ENCODE measurements at regions not wholly inside any gene's neighbourhood (a gene's known extent, or its start where the extent isn't known, plus 50 kb on each side); places are given as distances from the start of the nearest gene placed in this dataset.
"Not testable (repeated sequence)": the region's sequence is repeated elsewhere in the genome, so short reads cannot be mapped to it uniquely, and the experiment has no call there.

GRCh38 chr1:59186656-59187055, 110.2 kb upstream of the FGGY start:
- no peak for DNase-seq

- DNase-seq, result no peak
These were observed 108.3 kb upstream of the FGGY start for GRCh38 chr1:59188413-59189213.

DNA sequence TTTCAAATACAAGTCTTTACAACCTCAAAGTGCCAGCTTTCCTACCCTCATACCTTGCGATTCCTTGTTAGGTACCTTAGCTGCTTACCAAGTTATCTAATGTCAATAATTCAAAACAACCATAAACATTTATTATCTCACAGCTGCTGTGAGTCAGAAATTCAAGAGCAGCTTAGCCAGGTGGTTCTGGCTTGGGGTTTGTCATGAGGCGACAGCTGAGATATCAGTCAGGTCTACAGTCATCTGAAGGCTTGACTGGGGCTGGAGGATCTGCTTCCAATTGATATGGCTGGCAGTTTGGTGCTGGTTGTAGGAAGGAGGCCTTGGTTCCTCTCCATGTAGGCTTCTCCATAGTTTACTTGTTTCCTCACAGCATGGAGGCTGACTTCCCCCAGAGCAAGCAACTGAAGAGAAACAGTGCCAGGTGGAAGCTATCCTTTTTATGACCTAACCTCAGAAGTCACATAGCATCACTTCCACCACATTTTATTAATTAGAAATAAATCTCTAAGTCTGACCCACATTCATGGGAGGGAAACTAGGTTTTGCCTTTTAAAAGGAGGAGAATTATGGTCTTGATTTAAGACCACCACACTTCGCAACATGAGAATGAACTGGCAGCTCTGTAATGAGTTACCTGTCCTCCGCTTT, 103.3 kb upstream of the FGGY start:
- no peak for DNase-seq

DNA sequence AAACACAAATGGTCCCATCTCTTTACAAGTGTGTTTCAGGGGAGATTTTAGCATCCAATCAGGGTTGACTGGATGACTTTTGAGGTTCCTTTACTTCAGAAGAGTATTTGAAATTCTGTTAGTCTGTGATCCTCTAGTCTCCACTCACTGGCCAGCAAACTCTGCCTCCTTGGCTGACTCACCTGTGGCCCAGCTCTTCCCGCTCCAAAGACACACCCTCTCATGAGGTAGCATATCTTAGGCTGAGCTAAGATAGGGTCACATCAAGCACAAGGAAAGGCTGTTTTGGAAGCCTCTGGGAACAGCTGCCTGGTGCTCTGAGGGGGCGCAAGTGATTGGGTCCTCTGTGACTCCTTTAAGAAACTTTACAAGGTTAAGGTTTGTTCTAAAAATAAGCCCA, 102.3 kb upstream of the FGGY start:
- no peak for DNase-seq

DNA sequence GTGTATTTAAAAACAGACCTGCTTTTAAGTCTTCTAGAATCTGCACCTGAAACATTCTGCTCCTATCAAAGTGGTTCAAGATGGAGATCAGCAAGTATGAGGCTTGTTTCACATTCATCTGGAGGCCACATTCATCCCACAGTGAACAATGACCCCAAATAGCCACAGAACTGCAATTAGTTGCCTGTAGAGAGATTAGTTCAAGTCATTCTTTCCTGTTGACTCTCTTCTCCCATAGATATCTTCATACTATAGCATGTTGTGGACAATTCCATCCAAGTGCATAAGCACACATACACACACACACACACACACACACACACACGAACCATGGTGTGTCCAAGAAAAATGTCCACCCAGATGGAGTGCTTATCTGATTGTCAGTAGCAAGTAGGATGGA, 101.7 kb upstream of the FGGY start:
- no peak for DNase-seq

GRCh38 chr1:59198564-59198963, 98.3 kb upstream of the FGGY start:
- no peak for DNase-seq

DNA sequence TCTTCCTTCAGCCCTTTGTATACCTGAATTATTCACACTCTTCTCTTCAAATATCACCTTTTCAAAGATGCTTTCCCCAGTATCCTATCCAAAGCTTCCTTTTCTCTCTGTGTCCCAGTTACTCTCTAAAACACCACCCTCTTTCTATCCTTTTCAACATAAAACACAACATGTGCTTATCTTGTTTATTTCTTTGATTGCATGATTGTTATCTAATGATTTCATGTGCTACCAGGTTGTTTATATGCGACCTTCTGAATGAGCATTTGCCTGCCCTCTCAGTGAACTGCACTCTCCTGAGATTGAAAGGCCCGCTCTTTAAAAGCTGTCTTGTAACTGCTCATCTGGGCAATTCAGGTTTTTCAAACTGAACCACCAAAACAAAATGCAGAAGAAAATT, 97.7 kb upstream of the FGGY start:
- no peak for DNase-seq

DNA sequence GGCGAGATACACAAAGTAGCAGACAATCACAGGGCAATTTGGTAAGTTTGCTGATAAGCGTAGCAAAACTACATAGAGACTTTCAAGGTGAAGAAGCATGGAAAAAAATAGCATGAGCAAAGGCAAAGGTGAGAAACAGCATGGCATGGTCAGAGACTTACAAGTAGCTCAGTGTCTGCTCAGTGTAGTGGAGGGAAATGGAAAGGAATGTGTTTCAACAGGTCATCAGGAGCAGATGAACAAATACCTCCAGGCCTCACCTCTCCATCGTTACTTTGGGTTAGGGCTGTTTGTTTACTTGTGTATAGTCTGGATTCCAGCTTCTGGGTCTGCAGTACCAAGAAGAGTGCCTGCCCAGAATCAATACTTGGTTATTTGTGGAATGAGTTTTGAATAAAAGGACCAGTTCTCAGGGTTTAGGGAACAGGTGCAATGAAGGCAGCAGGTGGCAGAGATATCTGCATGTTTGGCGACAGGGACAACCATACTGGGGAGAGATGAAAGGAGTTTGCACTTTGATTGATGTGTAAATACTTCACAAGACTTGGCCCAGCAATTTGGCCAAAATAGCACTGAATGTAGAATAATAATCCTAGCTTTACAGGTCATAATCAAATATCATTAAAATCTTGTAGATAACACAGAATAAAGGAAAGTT, 97.0 kb upstream of the FGGY start:
- no peak for DNase-seq

GRCh38 chr1:59201341-59201740, 95.6 kb upstream of the FGGY start:
- DNase-seq, result no peak

GRCh38 chr1:59202455-59202854, 94.4 kb upstream of the FGGY start:
- DNase-seq, result no peak

DNA sequence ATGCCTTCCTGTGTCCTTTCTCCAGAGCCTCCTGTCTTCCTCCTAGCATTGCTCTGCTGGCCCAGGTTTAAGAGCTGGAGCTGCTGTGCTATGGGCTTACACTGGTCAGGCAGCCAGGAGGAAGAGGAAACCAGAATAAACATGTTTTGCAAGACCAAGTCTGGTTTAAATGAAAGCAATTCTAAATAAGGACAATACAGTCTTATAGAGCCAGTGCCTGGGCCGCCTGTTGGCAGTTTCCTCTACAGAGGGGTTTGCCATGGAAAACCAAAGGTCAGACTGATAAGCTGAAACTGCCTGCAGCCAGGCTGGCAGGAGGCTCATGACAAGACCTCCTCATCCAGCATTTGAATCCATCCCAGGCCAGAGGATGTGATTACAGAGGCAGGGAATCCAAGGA, 92.9 kb upstream of the FGGY start:
- DNase-seq, result no peak

GRCh38 chr1:59206616-59207015, 90.3 kb upstream of the FGGY start:
- DNase-seq, result not testable (repeated sequence)

GRCh38 chr1:59210430-59210829, 86.5 kb upstream of the FGGY start:
- DNase-seq, result not testable (repeated sequence)

DNA sequence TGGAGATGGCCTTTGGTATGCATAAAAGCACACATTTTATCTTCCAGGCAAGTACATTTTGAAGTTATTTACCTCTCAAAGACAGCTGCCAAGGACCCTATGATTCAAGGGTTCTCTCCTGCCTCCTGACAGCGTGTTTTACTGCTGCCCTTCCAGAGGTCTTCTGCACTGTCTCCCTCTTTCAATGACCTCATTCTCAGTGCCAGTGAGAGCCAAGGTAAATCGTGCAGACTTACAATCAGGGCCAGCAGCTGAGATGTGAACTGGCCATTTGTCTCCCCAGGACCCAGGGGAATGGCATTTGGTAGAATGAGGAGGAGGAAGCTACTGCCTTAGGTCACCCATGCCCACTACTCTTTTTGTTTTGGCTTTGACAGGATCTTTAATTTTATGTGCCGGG, 84.2 kb upstream of the FGGY start:
- no peak for DNase-seq

DNA sequence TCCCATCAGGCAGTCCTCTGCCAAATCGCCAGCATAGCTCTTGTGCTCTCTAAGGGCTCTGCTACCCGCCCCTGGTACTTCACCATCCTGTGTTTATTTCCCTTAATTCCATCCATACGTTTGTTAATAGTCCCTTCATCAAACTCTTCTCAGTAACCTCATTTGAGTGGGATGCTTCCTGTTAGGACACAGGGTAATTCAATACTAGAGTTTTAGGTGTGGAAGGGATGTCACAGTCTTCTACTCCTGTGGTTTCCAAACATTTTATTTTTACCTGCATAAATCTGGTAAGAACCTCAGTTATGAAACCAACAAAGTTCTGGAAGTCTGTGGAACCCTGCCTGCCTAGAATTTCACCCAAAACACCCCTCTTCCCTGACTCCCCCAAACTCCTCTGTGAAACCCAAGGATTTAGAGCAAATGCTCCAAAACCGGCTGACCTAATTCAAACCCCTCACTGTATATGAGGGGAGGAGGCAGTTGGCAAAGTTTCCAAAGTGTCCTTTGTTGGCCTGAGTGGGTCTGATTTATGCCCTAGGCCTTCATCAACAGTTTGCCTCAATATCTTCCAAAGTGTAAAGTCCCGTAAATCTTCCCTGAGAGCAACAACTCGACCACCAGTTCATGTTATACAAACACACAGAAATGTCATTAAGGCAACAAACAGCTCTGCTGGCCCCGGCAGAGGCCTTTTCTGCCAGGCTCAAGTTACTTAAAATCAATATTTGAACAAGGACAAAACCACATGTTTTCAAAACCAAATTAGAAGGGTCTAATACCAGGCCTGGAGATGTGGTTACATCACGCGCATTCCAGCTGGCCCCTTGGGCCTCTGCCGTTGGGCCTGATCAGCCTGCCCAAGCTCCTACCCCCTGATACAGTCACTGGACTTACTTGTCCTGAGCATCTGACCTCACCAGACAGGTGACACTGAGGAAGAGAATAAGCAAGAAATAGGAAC, 82.4 kb upstream of the FGGY start:
- no peak for DNase-seq

DNA sequence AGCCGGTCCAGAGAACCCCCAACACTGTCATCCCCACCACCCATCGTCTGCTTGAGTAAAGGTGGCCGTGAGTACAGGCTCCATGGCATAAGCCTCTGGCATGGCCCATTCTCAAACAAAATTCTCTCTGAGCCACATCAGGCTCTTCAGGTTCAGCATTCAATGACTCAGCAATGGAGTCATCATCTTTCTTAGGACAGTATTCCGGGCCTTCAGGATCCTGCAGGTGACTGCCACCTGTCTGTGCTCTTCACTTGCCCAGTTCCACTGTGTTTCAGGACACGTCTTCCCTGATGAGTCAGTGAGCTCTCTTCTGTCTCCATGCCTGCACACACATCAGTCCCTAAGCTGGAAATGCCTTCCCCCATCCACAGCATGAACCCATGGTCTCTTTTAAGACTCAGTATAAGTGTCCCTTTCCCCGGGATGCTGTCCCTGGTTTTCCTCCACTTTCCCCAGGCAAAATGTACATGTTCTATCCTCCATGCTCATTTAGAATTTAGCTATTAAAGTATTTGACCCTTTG, 81.1 kb upstream of the FGGY start:
- no peak for DNase-seq

DNA sequence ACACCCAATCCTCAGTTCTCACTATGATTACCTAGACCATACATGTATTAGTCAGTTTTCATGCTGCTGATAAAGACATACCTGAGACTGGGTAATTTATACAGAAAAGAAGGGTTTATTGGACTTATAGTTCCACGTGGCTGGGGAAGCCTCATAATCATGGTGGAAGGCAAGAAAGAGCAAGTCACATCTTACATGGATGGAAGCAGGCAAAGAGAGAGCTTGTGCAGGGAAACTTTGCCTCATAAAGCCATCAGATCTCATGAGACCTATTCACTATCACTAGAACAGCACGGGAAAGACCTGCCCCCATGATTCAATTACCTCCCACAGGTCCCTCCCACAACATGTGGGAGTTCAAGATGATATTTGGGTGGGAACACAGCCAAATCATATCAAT, 79.5 kb upstream of the FGGY start:
- not testable (repeated sequence) for DNase-seq

- DNase-seq, result no peak
These were observed 78.2 kb upstream of the FGGY start for GRCh38 chr1:59218521-59219236.

- DNase-seq, result no peak
These were observed 77.0 kb upstream of the FGGY start for GRCh38 chr1:59219916-59220315.

DNA sequence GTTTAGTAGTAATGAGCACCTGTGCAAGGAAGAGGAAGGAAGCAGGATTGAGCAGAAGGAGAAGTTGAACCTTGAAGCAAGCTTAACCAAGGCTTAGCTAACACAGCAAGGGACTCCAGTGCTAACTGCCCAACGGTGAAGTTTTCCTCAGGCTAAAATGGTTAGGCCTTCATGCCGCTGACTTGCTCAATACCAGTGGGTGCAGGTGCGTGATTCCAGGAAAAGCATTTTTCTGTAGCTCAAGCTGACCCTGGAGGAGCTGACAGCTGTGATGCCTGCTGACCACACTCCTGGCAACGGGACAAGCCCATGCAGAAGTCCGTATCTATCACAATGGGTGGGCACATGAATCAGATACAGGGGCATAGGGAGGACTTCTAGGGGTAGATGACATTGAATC, 76.5 kb upstream of the FGGY start:
- no peak for DNase-seq

GRCh38 chr1:59223198-59223597, 73.7 kb upstream of the FGGY start:
- no peak for DNase-seq
